ENCODE measurements at regions not wholly inside any gene's neighbourhood (a gene's known extent, or its start where the extent isn't known, plus 50 kb on each side); places are given as distances from the start of the nearest gene placed in this dataset.

DNA sequence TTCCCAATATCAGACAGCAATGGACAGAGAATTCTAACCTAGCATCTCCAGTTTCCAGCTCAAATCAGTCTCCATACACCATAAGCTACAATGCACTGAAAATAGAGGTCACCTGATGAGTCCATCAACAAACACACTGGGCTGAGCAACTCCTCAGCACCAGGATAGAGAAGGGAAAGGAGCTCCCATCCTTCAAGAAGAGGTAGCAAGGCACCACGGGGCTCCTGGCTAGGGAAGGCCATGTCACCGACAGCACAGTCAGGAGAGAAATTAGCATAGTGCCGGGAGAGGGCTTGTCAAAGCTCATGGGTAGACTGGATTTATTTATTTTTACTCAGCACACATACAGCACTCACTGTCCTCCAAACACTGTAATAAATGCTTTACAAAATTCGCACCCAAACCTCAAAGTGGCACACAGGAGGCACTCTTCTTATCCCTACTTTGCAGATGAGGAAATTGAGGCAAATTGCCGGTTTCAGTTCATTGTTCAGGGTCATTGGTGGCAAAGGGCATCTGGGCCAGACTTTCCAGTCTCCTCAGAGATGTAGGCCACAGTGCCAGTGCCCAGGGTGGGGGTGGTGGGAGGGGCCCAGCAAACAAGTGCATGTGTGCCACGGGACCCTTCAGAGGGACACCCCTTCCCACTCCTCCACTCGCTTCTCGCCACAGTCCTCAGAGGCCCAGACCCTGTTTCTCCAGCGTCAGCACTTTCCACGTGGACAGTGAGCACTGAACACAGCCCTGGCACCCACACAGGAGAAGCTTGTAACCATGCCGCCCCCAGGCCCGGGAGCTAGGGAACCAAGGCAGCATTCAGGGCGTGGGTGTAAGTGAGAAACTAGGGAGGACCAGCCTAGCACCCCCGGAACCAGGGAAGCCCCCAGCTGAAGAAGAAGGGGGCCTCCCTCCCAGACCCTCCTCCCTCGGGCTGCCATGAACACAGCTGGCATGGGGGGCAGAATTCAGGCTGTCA lies 1417.4 kb downstream of the TBC1D22A start:
- no peak for DNase-seq (ENCODE audit: low read depth)

DNA sequence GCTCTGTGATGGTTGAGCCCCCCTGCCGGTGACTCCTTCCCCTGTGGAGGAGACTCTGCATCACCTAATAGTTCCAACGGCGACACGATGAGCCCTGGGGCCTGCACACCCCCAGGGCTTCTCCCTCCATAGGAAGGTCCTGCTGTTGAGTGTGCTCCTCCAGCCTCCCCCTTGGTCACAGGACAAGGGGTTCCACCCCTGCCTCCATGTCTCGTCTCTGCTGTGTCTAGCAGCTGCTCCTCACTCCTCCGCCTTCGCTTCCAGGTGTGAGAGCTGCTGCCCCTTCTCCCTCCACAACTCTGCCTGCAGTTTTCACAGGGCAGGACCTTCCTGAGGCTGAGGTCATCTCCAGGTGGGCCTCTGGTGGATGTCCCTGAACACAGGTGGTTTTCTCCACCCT lies 1416.1 kb downstream of the TBC1D22A start:
- no peak for DNase-seq (ENCODE audit: low read depth)

DNA sequence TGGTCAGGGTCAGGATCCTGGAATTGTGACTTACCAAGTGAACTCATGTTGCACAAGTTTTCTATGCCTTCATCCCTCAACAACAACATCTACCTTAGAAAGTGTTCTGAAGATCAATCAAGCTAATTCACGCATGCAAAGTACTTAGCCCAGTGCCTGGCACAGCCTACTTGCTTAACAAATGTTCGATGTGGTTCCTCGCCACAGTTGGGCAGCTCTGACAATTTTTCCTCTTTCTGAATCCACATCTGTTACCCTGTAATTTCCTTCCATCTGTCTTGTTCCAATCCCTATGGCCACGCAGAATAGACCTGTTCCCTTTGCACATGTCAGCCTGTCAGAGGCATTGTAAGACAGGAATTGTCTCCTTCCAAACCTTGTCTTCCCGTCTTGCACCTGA lies 1415.2 kb downstream of the TBC1D22A start:
- no peak for DNase-seq (ENCODE audit: low read depth)

DNA sequence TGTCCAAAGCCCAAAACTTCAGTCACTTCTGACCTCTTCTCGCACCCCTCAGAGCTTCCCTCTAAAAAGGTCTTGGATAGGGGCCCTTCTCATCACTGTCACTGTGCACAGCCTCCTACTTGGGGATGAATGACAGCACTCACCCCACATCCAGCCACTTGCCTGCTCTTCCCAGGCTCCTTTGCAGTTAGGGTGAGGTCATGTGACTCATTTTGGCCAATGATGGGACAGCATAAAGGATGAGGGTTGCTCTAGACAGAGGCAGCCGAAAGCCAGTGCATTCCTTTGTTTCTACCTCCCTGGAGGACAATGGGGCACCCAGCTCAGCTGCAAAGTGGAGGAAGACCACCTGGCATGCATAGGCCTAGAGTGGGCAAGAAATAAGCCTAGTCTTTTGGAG lies 1413.3 kb downstream of the TBC1D22A start:
- no peak for DNase-seq (ENCODE audit: low read depth)

DNA sequence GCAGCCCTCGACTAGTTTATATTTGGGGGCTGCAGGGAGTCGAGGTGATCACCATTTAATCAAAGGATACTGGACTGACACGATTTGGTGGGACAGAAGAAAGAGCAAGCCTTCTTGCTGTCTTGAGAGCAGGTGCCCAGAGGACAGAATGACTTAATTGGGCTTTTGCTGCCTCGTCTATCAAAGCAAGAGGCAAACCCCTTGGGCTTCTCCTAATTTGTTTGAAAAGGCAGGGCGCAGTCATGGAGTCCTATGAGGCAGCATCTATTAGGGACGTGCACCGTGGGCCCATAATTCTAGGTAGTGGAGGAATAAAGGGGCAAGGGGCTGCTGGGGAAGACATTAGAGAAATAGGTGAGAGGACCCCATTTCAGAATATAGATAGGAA lies 1411.3 kb downstream of the TBC1D22A start:
- no peak for DNase-seq (ENCODE audit: low read depth)

DNA sequence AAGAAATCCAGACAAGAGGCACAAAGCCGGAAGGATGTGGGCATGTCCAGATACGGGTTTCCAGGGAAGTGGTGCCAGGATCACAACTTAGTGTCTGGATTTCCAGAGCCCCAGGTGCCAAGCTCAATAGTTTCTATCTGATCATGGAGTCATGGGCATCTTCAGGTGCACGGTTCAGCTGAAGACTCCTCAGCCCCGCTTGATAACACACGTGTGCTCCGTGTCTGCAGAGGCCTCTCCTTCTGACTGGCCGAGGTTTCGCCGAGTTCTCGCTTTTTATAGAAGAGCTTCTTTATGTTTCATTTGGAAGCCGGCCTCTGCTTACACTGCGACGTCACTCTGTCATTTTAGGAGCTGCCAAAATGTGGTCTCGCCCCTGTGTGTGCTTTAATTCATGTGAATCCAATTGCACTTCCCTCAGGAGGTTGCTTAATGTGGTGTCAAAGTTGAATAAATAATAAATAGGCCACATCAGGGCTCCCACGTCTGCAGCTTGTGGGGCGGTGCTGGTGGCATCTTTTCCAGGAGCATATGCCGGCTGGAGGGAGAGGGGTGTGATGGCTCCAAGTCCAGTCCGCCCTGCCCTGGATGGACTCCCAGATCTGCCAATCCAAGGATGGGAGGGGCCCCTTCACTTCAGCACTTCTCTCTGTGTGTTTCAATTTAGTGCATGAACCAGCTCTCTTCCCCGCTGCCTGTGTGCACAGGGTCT lies 1410.8 kb downstream of the TBC1D22A start:
- no peak for DNase-seq (ENCODE audit: low read depth)

DNA sequence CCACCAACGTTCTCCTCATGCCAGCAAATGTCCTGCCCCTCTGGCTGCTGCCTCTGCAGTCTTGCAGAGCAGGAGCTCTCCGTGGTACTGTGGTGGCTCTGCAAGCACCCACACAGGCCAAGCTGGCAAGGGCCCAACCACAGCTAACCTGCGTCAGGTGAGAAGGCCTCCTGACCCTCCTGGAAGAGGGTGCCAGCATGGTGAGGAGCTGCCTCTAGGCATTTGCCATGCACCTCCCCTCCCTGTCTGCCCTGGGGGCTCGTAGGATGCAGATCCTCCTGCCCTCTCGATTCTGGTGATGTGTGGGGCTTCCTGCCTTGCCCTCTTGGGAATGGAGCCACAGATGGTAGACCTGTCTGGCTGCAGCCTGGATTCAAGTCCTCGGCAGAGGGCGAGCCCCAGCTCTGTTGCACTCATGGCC lies 1408.8 kb downstream of the TBC1D22A start:
- no peak for DNase-seq (ENCODE audit: low read depth)

DNA sequence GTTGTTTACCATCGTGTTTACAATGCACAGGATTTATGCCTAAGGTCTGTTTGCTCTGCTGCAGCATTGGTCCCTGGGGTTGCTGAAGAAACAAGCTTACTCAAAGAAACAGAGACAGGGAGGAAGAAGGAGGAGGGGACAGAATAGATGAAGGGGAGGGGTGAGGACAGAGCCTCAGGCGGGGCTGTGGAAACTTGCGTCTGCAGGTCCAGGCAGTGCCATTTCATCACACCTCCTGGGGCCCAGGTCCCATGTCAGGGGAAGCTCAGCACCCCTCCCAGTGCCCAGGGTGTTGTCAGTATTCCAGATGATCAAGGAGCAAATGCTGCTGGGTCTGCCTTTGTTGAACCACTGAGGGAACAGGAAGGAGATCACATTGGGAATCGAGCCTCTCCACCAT lies 1406.8 kb downstream of the TBC1D22A start:
- no peak for DNase-seq (ENCODE audit: low read depth)

DNA sequence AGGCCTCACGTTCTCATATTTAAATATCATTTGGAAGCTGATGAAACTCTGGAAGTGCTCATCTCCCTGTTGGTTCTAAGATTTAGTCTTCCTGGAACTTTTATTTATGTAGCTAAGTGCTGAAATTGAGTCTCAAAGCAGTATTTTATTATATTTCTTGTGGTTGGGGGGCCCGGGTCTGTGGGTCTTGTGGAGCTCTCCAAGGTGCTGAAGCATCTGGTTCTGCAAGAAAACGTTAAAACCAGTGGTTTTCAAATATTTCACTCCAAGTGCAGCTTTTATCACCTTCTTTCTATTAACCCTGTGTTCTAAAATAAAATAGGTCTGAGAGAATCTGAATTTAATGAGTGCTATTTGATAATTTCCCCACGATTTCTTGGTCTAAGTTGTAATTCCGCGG lies 1404.8 kb downstream of the TBC1D22A start:
- no peak for DNase-seq (ENCODE audit: low read depth)

DNA sequence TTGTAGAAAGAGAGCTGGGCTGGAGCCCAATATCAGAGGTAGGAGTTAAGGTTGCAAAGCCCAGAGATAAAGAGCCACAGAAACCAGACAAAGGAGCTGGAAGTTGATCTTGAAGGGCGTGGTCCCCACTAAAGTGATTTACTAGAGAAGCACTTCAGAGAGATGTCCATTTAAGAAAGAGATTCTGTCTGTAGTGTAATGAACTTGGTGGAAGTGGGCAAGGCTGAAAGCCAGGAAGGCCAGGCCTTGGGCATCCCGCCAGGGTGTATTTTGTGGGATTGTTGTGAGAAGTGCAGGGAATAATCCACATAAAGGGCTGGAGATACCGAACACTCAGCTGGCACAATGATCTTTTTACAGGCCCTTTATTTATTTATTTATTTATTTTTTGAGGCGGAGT lies 1398.8 kb downstream of the TBC1D22A start:
- DNase-seq (ENCODE audit: low read depth), result no peak

DNA sequence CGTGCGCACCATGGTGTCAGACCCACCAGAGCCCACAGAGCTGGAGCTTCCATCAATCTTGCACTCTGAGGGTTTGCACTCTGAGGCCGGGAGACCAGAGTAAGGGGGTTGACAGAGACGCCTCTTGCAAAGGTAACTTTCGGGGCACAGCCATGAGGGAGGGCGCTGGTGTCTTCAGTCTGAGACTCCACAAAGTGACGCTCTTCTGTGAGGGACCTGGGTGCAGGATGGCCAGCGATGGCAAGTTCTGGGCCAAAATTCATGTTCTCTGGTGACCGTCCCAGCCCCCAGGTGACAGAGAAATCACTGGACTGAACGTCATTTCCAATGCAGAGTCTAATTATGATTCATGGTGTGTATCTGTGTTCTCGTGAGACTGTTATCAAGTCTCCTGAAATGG lies 1395.2 kb downstream of the TBC1D22A start:
- DNase-seq (ENCODE audit: low read depth), result no peak

DNA sequence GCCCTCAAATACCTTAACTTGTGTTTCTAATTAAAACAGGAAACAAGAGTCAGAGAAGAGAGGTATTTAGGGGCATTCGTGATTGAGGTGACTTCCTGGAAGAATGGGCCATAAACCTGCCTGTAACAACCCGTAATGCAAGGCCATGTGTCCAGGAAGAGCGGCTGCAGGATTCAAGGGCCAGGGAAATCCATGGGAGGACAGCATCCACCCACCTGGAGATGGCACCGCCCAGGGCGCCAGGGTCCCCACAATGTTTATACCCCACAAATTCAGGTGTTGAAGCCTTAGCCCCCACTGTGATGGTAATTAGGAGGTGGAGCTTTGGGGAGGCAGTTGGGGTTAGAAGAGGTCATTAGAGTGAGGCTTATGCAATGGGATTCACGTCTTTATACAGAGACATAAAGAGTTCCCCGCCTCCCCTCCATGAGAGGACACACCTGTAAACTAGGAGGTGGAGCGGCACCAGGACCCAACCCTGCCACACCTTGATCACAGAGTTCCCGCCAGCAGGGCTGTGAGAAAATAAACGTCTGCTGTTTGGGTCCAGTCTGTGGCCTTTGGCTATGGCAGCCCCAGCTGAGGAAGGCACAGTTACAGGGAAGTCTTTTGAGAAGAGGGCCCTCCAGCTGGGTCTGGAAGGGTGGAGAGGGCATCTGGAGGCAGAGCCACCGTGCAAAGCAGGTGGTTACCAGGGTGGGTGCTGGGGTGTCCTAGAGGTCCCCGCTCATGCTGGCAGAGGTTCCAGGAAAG lies 1394.3 kb downstream of the TBC1D22A start:
- no peak for DNase-seq (ENCODE audit: low read depth)

DNA sequence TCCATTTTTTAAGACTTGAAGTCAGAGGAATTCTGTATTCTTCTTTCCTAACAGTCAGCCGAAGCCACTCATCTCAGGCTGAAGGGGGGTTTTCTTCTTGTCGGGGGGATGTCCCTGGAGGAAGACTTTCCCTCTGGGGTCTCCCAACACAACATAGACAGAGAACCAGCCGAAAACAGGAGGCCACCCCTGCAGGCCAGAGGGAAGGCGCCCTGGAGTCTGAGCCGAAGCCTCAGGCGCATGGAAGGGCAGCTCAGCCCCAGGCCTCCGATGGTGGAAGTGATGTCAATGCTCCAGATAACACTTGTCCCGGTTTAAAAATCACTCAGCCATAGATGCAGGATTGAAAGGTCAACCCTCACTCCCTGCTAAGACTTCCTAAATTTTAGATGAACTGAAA lies 1393.0 kb downstream of the TBC1D22A start:
- no peak for DNase-seq (ENCODE audit: low read depth)

DNA sequence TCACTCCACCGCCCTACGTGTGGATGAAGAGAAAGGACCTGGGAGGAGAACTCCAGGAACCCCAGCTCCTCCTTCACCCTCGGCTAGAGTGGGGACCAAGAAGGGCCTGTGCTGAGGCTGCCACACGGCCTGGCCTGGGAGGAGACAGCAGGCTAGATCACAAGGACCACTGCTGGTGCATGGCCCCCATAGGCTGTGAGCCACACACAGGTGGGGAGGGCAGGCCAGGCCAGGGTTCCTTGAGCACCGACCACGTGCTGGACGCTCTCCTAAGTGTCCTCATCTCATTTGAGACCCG lies 1392.4 kb downstream of the TBC1D22A start:
- DNase-seq (ENCODE audit: low read depth), result no peak

DNA sequence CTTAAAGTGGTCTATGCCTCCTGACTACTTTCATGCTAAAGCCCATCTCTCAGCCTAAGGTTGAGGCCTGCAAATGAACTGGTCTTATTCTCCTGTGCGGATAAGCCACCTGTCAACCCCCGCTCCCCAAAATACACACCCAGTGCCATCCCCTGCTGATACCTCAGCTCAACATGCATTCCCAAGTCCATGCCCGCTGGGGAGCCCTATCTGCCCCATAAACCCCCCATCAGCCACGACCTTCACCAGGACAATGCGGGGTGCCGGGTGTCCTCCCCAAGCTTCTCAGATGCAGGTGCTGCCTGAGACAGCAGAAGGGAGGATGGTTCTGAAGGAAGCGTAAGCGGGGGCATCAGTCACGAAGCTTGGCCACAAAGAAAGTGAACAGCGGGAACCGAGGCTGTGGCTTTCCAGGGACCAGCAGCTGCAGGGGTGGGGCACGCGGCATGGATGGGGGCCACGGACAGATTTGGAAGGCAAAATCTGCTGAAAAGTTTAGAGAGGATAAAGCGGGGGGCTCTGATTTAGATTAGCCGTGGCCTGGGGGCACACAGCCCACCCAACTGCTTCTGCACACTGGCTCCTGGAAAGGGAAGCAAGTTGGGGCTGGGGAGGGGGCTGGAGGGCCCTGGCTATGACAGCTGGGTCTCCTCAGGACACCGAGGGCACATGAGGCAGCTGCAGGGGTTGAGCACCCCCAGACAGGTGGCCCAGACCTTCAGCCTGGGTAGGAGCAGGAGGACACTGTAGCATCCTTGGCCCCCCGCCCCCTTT lies 1391.9 kb downstream of the TBC1D22A start:
- DNase-seq (ENCODE audit: low read depth), result no peak

DNA sequence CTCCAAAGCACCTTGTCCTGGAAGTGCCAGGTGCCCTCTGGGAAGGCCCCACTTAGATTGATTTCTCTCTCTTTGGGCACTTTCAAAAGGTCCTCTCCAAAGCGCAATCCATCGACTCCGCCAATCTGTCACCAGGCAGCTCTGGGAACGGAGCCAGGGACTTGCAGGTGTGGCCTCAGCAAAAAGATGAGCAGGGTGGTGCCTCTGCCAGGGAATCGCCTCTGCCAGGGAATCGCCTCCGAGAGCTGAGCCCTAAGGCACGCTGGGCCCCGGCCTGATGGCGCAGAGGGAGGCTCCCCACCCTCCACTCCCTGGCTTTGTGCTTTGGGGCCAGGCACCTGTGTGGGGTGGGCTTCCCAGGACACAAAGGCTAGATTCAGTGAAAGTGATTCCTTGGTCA lies 1391.3 kb downstream of the TBC1D22A start:
- no peak for DNase-seq (ENCODE audit: low read depth)

DNA sequence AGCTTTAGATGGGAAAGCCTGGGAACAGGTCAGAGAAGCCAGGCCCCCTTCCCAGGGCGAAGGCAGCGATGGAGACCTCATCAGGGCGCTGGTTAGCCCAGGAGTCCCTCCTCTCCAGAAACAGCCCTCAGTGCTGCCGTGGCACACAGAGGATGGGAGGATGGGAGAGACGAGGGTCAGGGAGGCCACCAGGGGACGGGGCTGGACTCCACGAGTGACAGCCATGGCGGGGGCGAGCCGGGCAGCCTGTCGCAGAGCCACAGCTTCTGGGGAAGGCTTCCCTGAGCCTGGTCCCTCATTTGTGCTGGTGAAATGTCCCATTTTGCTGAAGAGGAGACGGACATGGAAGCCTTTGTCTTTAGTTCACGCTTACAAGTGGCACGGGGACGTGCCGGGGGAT lies 1390.5 kb downstream of the TBC1D22A start:
- no peak for DNase-seq (ENCODE audit: low read depth)

DNA sequence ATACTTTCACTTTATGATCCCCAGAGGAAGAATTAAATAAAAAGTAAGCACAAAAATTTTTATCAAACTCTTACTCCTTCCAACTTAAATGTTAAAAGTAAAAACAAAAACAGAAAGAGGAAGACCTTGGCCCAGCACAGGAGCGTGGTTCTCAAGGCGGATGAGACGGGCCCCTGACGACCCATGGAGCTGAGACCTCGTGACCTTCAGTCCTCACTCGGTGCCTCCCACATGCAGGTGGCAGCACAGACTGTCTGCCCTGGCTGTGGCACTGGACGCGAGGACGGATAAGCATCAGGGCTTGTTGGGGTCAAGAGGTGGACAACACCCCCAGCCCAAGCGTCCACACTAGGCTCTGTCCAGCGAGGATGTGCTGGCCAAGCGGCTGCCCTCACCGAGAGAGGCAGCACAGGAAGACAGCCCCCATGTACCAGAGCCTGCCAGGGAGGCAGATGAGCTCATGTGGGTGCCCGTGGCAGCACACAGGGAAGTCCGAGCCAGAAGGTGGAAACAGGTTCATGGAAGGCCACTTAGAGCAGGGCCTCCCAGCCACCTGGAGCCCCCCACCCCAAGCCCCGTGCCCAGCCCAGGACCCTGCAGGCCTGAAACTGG lies 1389.8 kb downstream of the TBC1D22A start:
- DNase-seq (ENCODE audit: low read depth), result no peak

DNA sequence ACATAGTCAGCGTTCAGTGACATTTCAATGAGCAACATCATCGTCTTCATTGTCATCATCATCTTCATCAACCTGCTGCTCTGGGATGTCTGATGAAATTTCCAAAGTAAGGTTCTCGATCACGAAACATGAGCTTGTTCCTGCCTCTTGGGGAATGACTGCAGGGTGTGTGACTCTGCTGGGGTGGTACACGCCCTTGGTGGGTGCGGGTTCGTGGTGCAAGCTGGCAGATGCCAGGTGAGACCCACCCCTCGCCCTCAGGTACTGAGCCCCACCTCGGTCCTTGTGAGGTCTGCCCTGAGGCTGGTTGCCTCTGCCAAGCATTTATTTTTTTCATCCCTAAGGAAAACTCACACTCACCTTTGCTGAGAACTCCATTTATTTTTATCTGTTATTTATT lies 1389.2 kb downstream of the TBC1D22A start:
- DNase-seq (ENCODE audit: low read depth), result no peak

DNA sequence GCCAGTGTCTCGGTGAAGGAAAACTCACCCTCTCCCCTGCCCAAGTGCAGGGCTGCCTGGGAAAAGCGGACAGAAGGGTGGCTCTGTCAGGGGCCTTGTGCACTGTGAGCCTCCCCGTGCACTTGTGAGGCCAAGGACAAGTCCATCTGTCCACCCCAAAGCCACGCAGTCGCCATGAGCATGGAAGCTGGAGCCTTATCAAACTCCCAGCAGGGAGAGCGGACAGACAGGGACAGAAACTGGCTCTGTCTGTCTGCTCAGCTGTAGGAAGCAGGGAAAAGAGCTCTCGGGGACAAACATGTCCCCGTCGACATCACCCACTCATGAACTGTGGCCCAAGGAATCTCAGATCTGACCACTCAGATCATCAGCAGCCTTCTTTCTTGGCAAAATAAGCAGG lies 1385.4 kb downstream of the TBC1D22A start:
- DNase-seq (ENCODE audit: low read depth), result no peak

DNA sequence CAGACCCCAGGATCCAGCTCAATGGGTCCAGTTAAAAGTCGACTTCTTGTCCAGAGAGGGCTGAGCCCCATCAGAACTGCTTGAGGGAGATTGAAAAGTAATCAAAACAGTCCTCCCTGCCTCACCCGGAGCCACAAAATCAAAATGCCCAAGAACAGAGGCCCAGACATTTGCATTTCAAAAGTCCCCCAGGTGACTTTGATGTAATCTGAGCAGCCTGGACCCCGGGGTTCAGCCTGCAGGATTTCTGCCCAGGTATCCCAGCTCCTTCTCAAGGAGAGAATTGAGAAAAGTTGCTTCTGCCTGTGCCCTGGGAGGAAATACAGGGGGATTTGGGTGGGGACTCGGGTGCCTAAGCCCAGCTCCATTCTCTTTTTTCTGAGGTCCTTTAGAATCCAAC lies 1385.0 kb downstream of the TBC1D22A start:
- DNase-seq (ENCODE audit: low read depth), result no peak
